K562 (cell line): ENCODE measurements at regions not wholly inside any gene's neighbourhood (a gene's known extent, or its start where the extent isn't known, plus 50 kb on each side); places are given as distances from the start of the nearest gene placed in this dataset.

Experiments used
- ESRRA ChIP-seq: fragments of 450-650 bp; IDR thresholded peaks from 2 replicates; pipeline ENCODE4 v1.6.1; 2014; ENCODE audit warnings: low read depth, mild to moderate bottlenecking, moderate library complexity, borderline replicate concordance
- YY1 ChIP-seq, 3 experiments: IDR thresholded peaks; 2 replicates each; pipeline ENCODE4 v1.6.1; 2011; ENCODE audit warnings: low read length in 2 of 3, mild to moderate bottlenecking in 2 of 3, moderate library complexity in 2 of 3, borderline replicate concordance in 1 of 3, control low read depth in 1 of 3, low read depth in 1 of 3; ENCODE audit not compliant: insufficient read depth in 3 of 3, insufficient replicate concordance in 2 of 3, control insufficient read depth in 1 of 3, insufficient read length in 1 of 3; ENCODE audit errors: extremely low read depth in 1 of 3
- ZNF57 ChIP-seq: fragments of 450-650 bp; formaldehyde crosslinking; IDR thresholded peaks from 2 replicates; pipeline ENCODE4 v1.4.0; 2020; ENCODE audit warnings: mild to moderate bottlenecking, moderate library complexity

- TF ChIP-seq ZNF57 (CRISPR knock-in tag) (no peak), ESRRA (no peak), YY1 (IDR thresholded peaks at IDR 0.05; ENCODE audit: borderline replicate concordance in 1 of 3, control insufficient read depth in 1 of 3, extremely low read depth in 1 of 3, insufficient read depth in 3 of 3, insufficient read length in 1 of 3, insufficient replicate concordance in 2 of 3, low read depth in 1 of 3, low read length in 2 of 3) (no peak)
Observed at GRCh38 chr5:84715686-84716085, 331.0 kb upstream of the EDIL3 start.
